ENCODE measurements at regions not wholly inside any gene's neighbourhood (a gene's known extent, or its start where the extent isn't known, plus 50 kb on each side); places are given as distances from the start of the nearest gene placed in this dataset.

- no peak overlapping the region for H3K4me2 ChIP-seq (ENCODE audit: low read length)
- no peak overlapping the region for H3K4me3 ChIP-seq (ENCODE audit: low read length)
- no peaks in the 10 kb centered on the region for H3K79me2 ChIP-seq (ENCODE audit: control insufficient read depth, low read length)
- H3K36me3 ChIP-seq (ENCODE audit: control insufficient read depth, low read length) = no peaks in the 10 kb centered on the region
- no peak overlapping the region for H3K27ac ChIP-seq (ENCODE audit: low read depth, low read length)
- H3K4me1 ChIP-seq (ENCODE audit: control insufficient read depth, low read length) = no peaks in the 10 kb centered on the region
- H3F3A ChIP-seq (ENCODE audit: control insufficient read depth, insufficient read depth) = no peaks in the 10 kb centered on the region
- 0 out of 2 replicates have a peak, but pooled peaks cover 4% of the 10 kb centered on the region for H4K20me1 ChIP-seq (ENCODE audit: control insufficient read depth, insufficient read depth, low read depth, low read length)
- peaks cover 9% of the 10 kb centered on the region for H3K9me3 ChIP-seq (ENCODE audit: control insufficient read depth, insufficient read depth, low read length)
- TF ChIP-seq EZH2phosphoT487 (IDR thresholded peaks at IDR 0.05; ENCODE audit: borderline replicate concordance, low read length) = no peak
- no peak for TF ChIP-seq CTCF (IDR thresholded peaks at IDR 0.05; ENCODE audit: low read depth, low read length, poor library complexity, severe bottlenecking)
- H3K27me3 ChIP-seq (ENCODE audit: control insufficient read depth, low read length) = peaks cover 55% of the 10 kb centered on the region
- H3K9me2 ChIP-seq (replicated peaks; ENCODE audit: control insufficient read depth, low read length) = no peaks in the 10 kb centered on the region
Observed at GRCh38 chr2:217329023-217329431, 469.2 kb upstream of the TNP1 start.

- Histone ChIP-seq H3K4me2 (ENCODE audit: low read length) (no peak overlapping the region), H3K36me3 (ENCODE audit: control insufficient read depth, low read length) (no peaks in the 10 kb centered on the region), H3K27ac (ENCODE audit: low read depth, low read length) (no peak overlapping the region), H3K4me1 (ENCODE audit: control insufficient read depth, low read length) (no peaks in the 10 kb centered on the region), H4K20me1 (ENCODE audit: control insufficient read depth, insufficient read depth, low read depth, low read length) (0 out of 2 replicates have a peak, but pooled peaks cover 4% of the 10 kb centered on the region), H3K79me2 (ENCODE audit: control insufficient read depth, low read length) (no peaks in the 10 kb centered on the region), H3K27me3 (ENCODE audit: control insufficient read depth, low read length) (peaks cover 60% of the 10 kb centered on the region), H3K4me3 (ENCODE audit: low read length) (no peak overlapping the region), H3F3A (ENCODE audit: control insufficient read depth, insufficient read depth) (no peaks in the 10 kb centered on the region), H3K9me3 (ENCODE audit: control insufficient read depth, insufficient read depth, low read length) (peaks cover 11% of the 10 kb centered on the region), H3K9me2 (replicated peaks; ENCODE audit: control insufficient read depth, low read length) (no peaks in the 10 kb centered on the region)
- TF ChIP-seq CTCF (IDR thresholded peaks at IDR 0.05; ENCODE audit: low read depth, low read length, poor library complexity, severe bottlenecking) (no peak), EZH2phosphoT487 (IDR thresholded peaks at IDR 0.05; ENCODE audit: borderline replicate concordance, low read length) (no peak)
Observed at GRCh38 chr2:217328622-217328978, 468.7 kb upstream of the TNP1 start.

- Histone ChIP-seq H3F3A (ENCODE audit: control insufficient read depth, insufficient read depth) (no peaks in the 10 kb centered on the region), H3K4me3 (ENCODE audit: low read length) (no peak overlapping the region), H3K9me3 (ENCODE audit: control insufficient read depth, insufficient read depth, low read length) (peaks cover 11% of the 10 kb centered on the region), H3K9me2 (replicated peaks; ENCODE audit: control insufficient read depth, low read length) (no peaks in the 10 kb centered on the region), H3K79me2 (ENCODE audit: control insufficient read depth, low read length) (no peaks in the 10 kb centered on the region), H3K4me1 (ENCODE audit: control insufficient read depth, low read length) (no peaks in the 10 kb centered on the region), H3K27ac (ENCODE audit: low read depth, low read length) (no peak overlapping the region), H3K4me2 (ENCODE audit: low read length) (no peak overlapping the region), H4K20me1 (ENCODE audit: control insufficient read depth, insufficient read depth, low read depth, low read length) (0 out of 2 replicates have a peak, but pooled peaks cover 4% of the 10 kb centered on the region), H3K36me3 (ENCODE audit: control insufficient read depth, low read length) (no peaks in the 10 kb centered on the region), H3K27me3 (ENCODE audit: control insufficient read depth, low read length) (peaks cover 58% of the 10 kb centered on the region)
- no peak for TF ChIP-seq EZH2phosphoT487 (IDR thresholded peaks at IDR 0.05; ENCODE audit: borderline replicate concordance, low read length)
- TF ChIP-seq CTCF (IDR thresholded peaks at IDR 0.05; ENCODE audit: low read depth, low read length, poor library complexity, severe bottlenecking) = no peak
Observed at GRCh38 chr2:217327953-217328621, 468.2 kb upstream of the TNP1 start.

Data from DOHH2 (cell line).